ENCODE measurements at regions not wholly inside any gene's neighbourhood (a gene's known extent, or its start where the extent isn't known, plus 50 kb on each side); places are given as distances from the start of the nearest gene placed in this dataset.
"Not testable (repeated sequence)": the region's sequence is repeated elsewhere in the genome, so short reads cannot be mapped to it uniquely, and the experiment has no call there.

DNA sequence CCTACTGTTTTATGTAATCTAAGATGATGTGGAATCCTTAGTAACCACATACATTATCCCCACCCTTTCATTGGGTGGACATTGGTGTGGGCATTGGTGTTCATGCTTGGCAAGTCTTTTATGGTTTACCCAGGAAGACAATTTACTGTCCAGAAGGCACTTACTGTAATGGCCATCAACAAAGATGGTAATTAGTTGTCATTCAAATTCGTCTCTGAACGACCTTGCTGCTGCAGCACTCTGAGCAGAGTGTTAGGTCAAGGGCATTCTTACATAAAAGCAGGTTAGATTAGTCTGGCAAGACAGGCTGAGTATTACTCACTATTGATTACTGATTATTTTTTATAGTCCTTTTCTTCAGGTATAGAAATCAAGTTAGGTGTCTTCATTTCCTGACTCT is 447.9 kb downstream of the XIRP2 start:
- WGBS, 2 donors = 71 to 80% methylated on average over 2 of the region's 2 CpGs
- intact Hi-C loops (cut with DNase I; ENCODE audit: low total_unique reads) = no loop called here
- H3K4me3 ChIP-seq (ENCODE audit: low read depth, poor library complexity, severe bottlenecking) = no peak overlapping the region
- TF ChIP-seq POLR2A (IDR thresholded peaks at IDR 0.05) = no peak
- no peak for TF ChIP-seq CTCF (IDR thresholded peaks at IDR 0.05)
- no peak for DNase-seq (ENCODE audit: low spot score in 2 of 2)

DNA sequence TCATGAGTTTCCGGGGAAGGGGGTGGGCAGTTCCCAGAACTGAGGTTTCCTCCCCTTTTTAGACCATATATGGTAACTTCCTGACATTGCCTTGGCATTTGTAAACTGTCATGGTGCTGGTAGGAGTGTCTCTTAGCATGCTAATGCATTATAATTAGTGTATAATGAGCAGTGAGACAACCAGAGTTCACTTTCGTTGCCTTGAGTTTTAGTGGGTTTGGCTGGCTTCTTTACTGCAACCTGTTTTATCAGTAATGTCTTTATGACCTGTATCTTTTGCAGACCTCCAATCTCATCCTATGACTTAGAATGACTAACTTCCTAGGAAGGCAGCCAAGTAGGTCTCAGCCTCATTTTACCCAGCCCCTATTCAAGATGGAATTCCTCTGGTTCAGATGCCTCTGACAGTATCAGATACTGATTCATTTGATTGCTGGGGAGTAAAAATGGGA is 447.3 kb downstream of the XIRP2 start:
- TF ChIP-seq CTCF (IDR thresholded peaks at IDR 0.05) (no peak), POLR2A (IDR thresholded peaks at IDR 0.05) (no peak)
- DNase-seq (ENCODE audit: low spot score in 2 of 2) = no peak
- intact Hi-C loops (cut with DNase I; ENCODE audit: low total_unique reads) = no loop called here
- 85 to 87% methylated on average over 2 of the region's 2 CpGs for WGBS, 2 donors
- no peak overlapping the region for H3K4me3 ChIP-seq (ENCODE audit: low read depth, poor library complexity, severe bottlenecking)

DNA sequence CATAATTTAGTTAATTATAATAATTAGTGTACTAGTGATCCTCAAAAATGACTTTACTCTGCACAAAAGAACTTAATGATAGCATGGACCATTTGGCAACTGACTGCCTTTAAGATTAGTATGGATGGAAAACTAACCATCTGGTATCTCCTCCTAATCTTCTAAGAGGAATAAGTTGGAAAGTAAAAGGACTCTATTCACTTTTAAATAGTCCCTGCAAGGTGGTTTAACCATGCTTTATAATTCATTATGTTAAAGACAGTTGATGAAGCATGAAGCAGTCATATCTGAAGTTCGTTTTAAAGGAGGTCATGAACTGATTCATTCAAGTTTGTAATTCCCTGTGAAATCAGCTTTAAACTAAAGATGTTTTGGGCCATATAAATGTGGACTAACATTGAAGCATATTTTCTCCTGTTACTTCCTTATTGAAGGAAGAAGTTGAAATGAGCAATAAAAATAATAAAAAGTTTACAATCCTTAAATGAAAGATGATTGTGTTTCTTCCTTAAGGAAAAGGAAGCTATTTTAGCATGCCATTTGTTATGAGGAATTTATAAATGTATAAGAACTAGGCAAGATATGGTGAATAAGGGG is 446.0 kb downstream of the XIRP2 start:
- WGBS, 2 donors = 35 to 59% methylated on average over 1 of the region's 1 CpG
- no peak overlapping the region for H3K4me3 ChIP-seq (ENCODE audit: low read depth, poor library complexity, severe bottlenecking)

DNA sequence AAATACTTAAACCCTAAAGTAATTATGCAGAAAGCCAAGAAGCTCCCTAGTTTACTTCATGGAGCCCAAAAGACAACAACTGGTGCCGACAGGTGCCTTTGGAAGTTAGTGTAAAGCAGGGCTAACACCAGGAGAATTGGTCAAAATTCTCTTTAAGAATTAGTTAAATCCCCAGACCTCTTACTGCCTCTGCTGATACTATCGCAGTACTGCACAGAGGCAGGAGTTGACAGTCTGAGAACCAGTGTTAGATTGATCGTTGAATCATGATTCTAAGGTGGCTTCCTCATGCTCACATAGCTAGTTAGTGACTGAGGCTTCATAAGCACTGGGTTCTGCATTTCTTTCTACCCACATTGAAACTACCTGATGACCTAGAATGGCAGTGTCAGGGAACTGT is 445.0 kb downstream of the XIRP2 start:
- DNase-seq (ENCODE audit: low spot score in 2 of 2) = no peak

More for the DNA sequence above, 446.0 kb downstream of the XIRP2 start:
- no peak for DNase-seq (ENCODE audit: low spot score in 2 of 2)
- TF ChIP-seq CTCF (IDR thresholded peaks at IDR 0.05) = no peak
- no peak for TF ChIP-seq POLR2A (IDR thresholded peaks at IDR 0.05)
- intact Hi-C loops (cut with DNase I; ENCODE audit: low total_unique reads) = no loop called here

GRCh38 chr2:167332358-167332757 is 444.1 kb downstream of the XIRP2 start:
- WGBS, 2 donors = 75 to 80% methylated on average over 2 of the region's 2 CpGs
- DNase-seq (ENCODE audit: low spot score in 2 of 2) = no peak
- intact Hi-C loops (cut with DNase I; ENCODE audit: low total_unique reads) = no loop called here
- TF ChIP-seq CTCF (IDR thresholded peaks at IDR 0.05) (no peak), POLR2A (IDR thresholded peaks at IDR 0.05) (no peak)
- no peak overlapping the region for H3K4me3 ChIP-seq (ENCODE audit: low read depth, poor library complexity, severe bottlenecking)

More for the DNA sequence above, 445.0 kb downstream of the XIRP2 start:
- intact Hi-C loops (cut with DNase I; ENCODE audit: low total_unique reads) = no loop called here
- H3K4me3 ChIP-seq (ENCODE audit: low read depth, poor library complexity, severe bottlenecking) = no peak overlapping the region
- 71 to 73% methylated on average over 3 of the region's 3 CpGs for WGBS, 2 donors
- TF ChIP-seq POLR2A (IDR thresholded peaks at IDR 0.05) (no peak), CTCF (IDR thresholded peaks at IDR 0.05) (no peak)

- 57 to 66% methylated on average over 5 of the region's 5 CpGs for WGBS, 2 donors
- no peak for DNase-seq (ENCODE audit: low spot score in 2 of 2)
- intact Hi-C loops (cut with DNase I; ENCODE audit: low total_unique reads) = no loop called here
- no peak overlapping the region for H3K4me3 ChIP-seq (ENCODE audit: low read depth, poor library complexity, severe bottlenecking)
- TF ChIP-seq POLR2A (IDR thresholded peaks at IDR 0.05) = no peak
- TF ChIP-seq CTCF (IDR thresholded peaks at IDR 0.05) = no peak
These were observed 443.5 kb downstream of the XIRP2 start for GRCh38 chr2:167331636-167332232.

GRCh38 chr2:167328808-167329207 is 440.5 kb downstream of the XIRP2 start:
- intact Hi-C loops (cut with DNase I; ENCODE audit: low total_unique reads); H3K4me3 ChIP-seq (ENCODE audit: low read depth, poor library complexity, severe bottlenecking): not testable (repeated sequence)
- WGBS, 2 donors = 91 to 94% methylated on average over 8 of the region's 8 CpGs

More at GRCh38 chr2:167328808-167329207, 440.5 kb downstream of the XIRP2 start:
- DNase-seq (ENCODE audit: low spot score in 2 of 2) = not testable (repeated sequence)

All from lower leg skin (tissue), 4 donors.